Mesenchymal stem cell (in vitro differentiated cells and primary cell): ENCODE measurements at regions not wholly inside any gene's neighbourhood (a gene's known extent, or its start where the extent isn't known, plus 50 kb on each side); places are given as distances from the start of the nearest gene placed in this dataset.
A peak's percentile ranks its signal among the peaks of the same experiment; 100 is the strongest.

Experiments
- DNase-seq: peaks from one replicate; pipeline ENCODE4 v3.0.0-alpha.2; 2013
- H2AFZ ChIP-seq: one replicate; pipeline ENCODE4 v1.6.1; 2013; ENCODE audit warnings: low read depth, mild to moderate bottlenecking, control low read depth, inconsistent platforms, low read length, moderate library complexity
- H2AK5ac ChIP-seq: 2 replicates; pipeline ENCODE4 v1.6.1; 2013; ENCODE audit warnings: low read length, moderate library complexity, mild to moderate bottlenecking, inconsistent platforms; ENCODE audit not compliant: severe bottlenecking
- H2BK120ac ChIP-seq: one replicate; pipeline ENCODE4 v1.6.1; 2013; ENCODE audit warnings: low read depth, mild to moderate bottlenecking, inconsistent platforms, low read length, moderate library complexity
- H2BK12ac ChIP-seq, 2 experiments: one replicate each; pipeline ENCODE4 v1.6.1; 2013; ENCODE audit warnings: inconsistent platforms in 2 of 2, low read length in 2 of 2, mild to moderate bottlenecking in 2 of 2, moderate library complexity in 2 of 2, control low read depth in 1 of 2
- H2BK15ac ChIP-seq: one replicate; pipeline ENCODE4 v1.6.1; 2013; ENCODE audit warnings: mild to moderate bottlenecking, low read depth, inconsistent platforms; ENCODE audit not compliant: poor library complexity, severe bottlenecking
- H2BK5ac ChIP-seq: 2 replicates; pipeline ENCODE4 v1.6.1; 2013; ENCODE audit warnings: low read depth, mild to moderate bottlenecking, low read length, control low read depth, inconsistent platforms; ENCODE audit not compliant: poor library complexity, severe bottlenecking
- H3K14ac ChIP-seq, 2 experiments: one replicate each; pipeline ENCODE4 v1.6.1; 2013; ENCODE audit warnings: inconsistent platforms in 2 of 2, low read length in 2 of 2, control low read depth in 1 of 2, mild to moderate bottlenecking in 1 of 2, moderate library complexity in 1 of 2
- H3K18ac ChIP-seq, 2 experiments: one replicate each; pipeline ENCODE4 v1.6.1; 2013; ENCODE audit warnings: inconsistent platforms in 2 of 2, low read length in 2 of 2, control low read depth in 1 of 2, low read depth in 1 of 2, mild to moderate bottlenecking in 1 of 2
- H3K23ac ChIP-seq, 2 experiments: one replicate each; pipeline ENCODE4 v1.6.1; 2013; ENCODE audit warnings: inconsistent platforms in 2 of 2, low read length in 2 of 2, mild to moderate bottlenecking in 2 of 2, moderate library complexity in 2 of 2, control low read depth in 1 of 2
- H3K27ac ChIP-seq: 2 replicates; pipeline ENCODE4 v1.5.1; 2013; ENCODE audit warnings: mild to moderate bottlenecking, moderate library complexity, low read length, control low read depth, inconsistent platforms; ENCODE audit not compliant: poor library complexity, severe bottlenecking
- H3K27me3 ChIP-seq, 2 experiments: 2 replicates each; pipeline versions ENCODE4 v1.6.1 to v1.7.0; 2013; ENCODE audit warnings: low read length in 2 of 2, mild to moderate bottlenecking in 2 of 2, moderate library complexity in 2 of 2, control low read depth in 1 of 2, inconsistent platforms in 1 of 2; ENCODE audit not compliant: control insufficient read depth in 1 of 2, insufficient read depth in 1 of 2
- H3K36me3 ChIP-seq, 2 experiments: 2 replicates each; pipeline versions ENCODE4 v1.6.1 to v1.7.0; 2013; ENCODE audit warnings: low read length in 2 of 2, control low read depth in 1 of 2, inconsistent platforms in 1 of 2, low read depth in 1 of 2, mild to moderate bottlenecking in 1 of 2; ENCODE audit not compliant: insufficient read depth in 2 of 2, control insufficient read depth in 1 of 2
- H3K4ac ChIP-seq, 2 experiments: one replicate each; pipeline ENCODE4 v1.6.1; 2013; ENCODE audit warnings: inconsistent platforms in 2 of 2, low read length in 2 of 2, mild to moderate bottlenecking in 2 of 2, moderate library complexity in 2 of 2, control low read depth in 1 of 2, low read depth in 1 of 2
- H3K4me1 ChIP-seq: 2 replicates; pipeline ENCODE4 v1.6.1; 2013; ENCODE audit warnings: low read depth, low read length, control low read depth; ENCODE audit not compliant: control insufficient read depth, insufficient read depth
- H3K4me2 ChIP-seq: 2 replicates; pipeline ENCODE4 v1.6.1; 2013; ENCODE audit warnings: low read length, mild to moderate bottlenecking, inconsistent platforms; ENCODE audit not compliant: poor library complexity, severe bottlenecking
- H3K4me3 ChIP-seq, 2 experiments: 2 replicates each; pipeline versions ENCODE4 v1.5.1 to v1.7.0; 2013; ENCODE audit warnings: low read length in 2 of 2, mild to moderate bottlenecking in 2 of 2, control low read depth in 1 of 2, low read depth in 1 of 2; ENCODE audit not compliant: insufficient read depth in 1 of 2
- H3K79me1 ChIP-seq: replicated peaks from 2 replicates; pipeline ENCODE4 v1.6.1; 2013; ENCODE audit warnings: mild to moderate bottlenecking, control low read depth, low read length, inconsistent platforms; ENCODE audit not compliant: poor library complexity, severe bottlenecking
- H3K9ac ChIP-seq: 2 replicates; pipeline ENCODE4 v1.7.0; 2013; ENCODE audit warnings: mild to moderate bottlenecking, low read length, moderate library complexity
- H3K9me3 ChIP-seq: 2 replicates; pipeline ENCODE4 v1.7.0; 2013; ENCODE audit warnings: mild to moderate bottlenecking, low read length; ENCODE audit not compliant: control insufficient read depth
- H4K8ac ChIP-seq: one replicate; pipeline ENCODE4 v1.6.1; 2013; ENCODE audit warnings: inconsistent platforms, mild to moderate bottlenecking, low read length, moderate library complexity
- H4K91ac ChIP-seq: one replicate; pipeline ENCODE4 v1.6.1; 2013; ENCODE audit warnings: mild to moderate bottlenecking, low read length, inconsistent platforms
- WGBS: methylation state at CpG from one replicate; pipeline ENCODE4 v1.1.7; 2013; ENCODE audit warnings: mixed read lengths; 5-methylcytosine and 5-hydroxymethylcytosine counted together

DNA sequence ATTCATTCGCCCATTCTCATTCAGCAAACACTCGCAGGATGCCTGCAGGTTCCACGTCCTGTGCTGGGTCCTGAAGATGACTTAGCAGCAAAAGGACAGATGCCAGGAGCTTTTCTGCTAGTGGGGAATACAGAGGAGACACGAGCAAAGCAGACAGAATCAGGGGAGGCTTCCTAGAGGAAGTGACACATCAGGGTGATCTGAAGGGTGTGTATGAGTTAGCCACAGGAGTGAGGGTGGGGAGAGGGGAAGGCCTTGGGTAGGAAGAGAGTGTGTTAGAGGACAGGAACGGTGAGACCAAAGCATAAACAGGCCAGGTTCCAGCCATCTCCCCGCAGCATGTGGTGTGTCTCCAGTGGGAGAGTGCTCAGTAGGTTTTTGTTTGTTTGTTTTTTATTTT, 73.4 kb upstream of the GTSF1L start:
- H2AFZ ChIP-seq = no peak overlapping the region
- no peaks in the 10 kb centered on the region for H3K79me1 ChIP-seq
- peaks cover 21 to 36% of the 10 kb centered on the region in 2 experiments for H3K27me3 ChIP-seq
- no peak overlapping the region for H3K14ac ChIP-seq
- no peak overlapping the region for H2BK120ac ChIP-seq
- no peak overlapping the region for H3K9ac ChIP-seq
- 74% methylated on average over 6 of the region's 6 CpGs for WGBS
- no peaks in the 10 kb centered on the region for H3K36me3 ChIP-seq
- no peak overlapping the region for H3K4me2 ChIP-seq
- H2AK5ac ChIP-seq = no peak overlapping the region
- no peak overlapping the region for H2BK12ac ChIP-seq
- H3K27ac ChIP-seq = no peak overlapping the region
- no peak overlapping the region for H4K8ac ChIP-seq
- no peak overlapping the region for H4K91ac ChIP-seq
- no peak for DNase-seq
- H3K4me1 ChIP-seq = no peaks in the 10 kb centered on the region
- no peak overlapping the region for H3K4ac ChIP-seq
- no peak overlapping the region for H3K23ac ChIP-seq
- H2BK5ac ChIP-seq = no peak overlapping the region
- no peak overlapping the region for H3K4me3 ChIP-seq
- H2BK15ac ChIP-seq = no peak overlapping the region
- peaks cover 23% of the 10 kb centered on the region for H3K9me3 ChIP-seq
- no peak overlapping the region for H3K18ac ChIP-seq

DNA sequence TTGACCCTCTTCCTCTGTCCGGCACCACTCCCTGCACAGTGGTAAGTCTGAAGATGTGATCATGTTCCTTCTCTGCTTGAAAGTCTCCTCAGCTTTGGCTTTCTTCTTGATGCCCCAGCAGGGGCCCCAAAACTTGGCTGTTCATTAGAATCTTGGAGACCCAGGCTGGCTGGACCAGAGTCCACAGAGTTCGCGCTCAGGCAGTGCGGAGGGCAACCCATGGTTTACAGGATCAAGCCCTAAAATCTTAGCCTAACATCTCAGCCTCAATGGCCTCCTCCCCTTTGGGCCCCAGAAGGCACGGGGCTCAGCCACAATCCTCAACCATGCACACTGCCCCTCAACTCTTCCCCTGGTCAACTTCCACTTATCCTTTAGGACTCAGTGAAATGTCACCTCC, 72.9 kb upstream of the GTSF1L start:
- Histone ChIP-seq H4K8ac (no peak overlapping the region), H3K27ac (no peak overlapping the region), H4K91ac (no peak overlapping the region), H3K4me1 (no peaks in the 10 kb centered on the region), H2BK5ac (no peak overlapping the region), H3K9me3 (peaks cover 21% of the 10 kb centered on the region), H3K27me3 (peaks cover 21 to 40% of the 10 kb centered on the region in 2 experiments), H3K4me2 (no peak overlapping the region), H2AK5ac (no peak overlapping the region), H3K79me1 (no peaks in the 10 kb centered on the region), H3K4me3 (no peak overlapping the region), H2AFZ (no peak overlapping the region), H3K23ac (no peak overlapping the region), H3K4ac (no peak overlapping the region), H3K9ac (no peak overlapping the region), H3K36me3 (no peaks in the 10 kb centered on the region), H2BK12ac (no peak overlapping the region), H2BK120ac (no peak overlapping the region), H3K14ac (peak overlapping the region in 1 of 2 experiments; percentile 64), H2BK15ac (no peak overlapping the region), H3K18ac (no peak overlapping the region)
- DNase-seq = no peak
- 93% methylated on average over 5 of the region's 5 CpGs for WGBS

DNA sequence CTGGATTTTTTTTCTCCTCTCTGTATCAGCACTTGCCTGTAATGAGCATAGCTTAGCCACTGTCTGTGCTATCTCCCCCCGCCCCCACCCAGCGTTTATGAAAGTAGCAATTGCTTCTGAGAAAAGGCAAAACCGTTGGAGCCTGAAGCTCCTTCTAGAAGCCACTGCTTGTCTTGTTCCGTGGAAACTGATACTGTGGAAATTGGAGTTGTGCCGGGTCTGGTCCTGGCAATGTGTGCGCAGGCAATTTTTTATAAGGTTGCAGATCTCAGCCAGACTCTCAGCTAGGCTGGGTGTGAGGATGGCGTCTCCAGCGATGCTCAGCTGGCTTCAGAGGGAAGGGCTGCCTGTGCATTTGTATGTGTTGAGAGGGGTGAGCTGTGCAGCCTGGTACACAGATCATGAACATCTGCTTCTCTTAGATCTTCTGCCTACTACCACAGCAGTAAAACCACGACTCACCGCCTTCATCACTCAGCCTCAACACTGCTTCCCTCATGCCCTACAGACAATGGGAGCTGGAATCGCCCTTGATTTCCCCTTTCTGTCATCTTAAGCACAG, 72.4 kb upstream of the GTSF1L start:
- H3K4me1 ChIP-seq = no peaks in the 10 kb centered on the region
- WGBS = 86% methylated on average over 11 of the region's 11 CpGs

DNA sequence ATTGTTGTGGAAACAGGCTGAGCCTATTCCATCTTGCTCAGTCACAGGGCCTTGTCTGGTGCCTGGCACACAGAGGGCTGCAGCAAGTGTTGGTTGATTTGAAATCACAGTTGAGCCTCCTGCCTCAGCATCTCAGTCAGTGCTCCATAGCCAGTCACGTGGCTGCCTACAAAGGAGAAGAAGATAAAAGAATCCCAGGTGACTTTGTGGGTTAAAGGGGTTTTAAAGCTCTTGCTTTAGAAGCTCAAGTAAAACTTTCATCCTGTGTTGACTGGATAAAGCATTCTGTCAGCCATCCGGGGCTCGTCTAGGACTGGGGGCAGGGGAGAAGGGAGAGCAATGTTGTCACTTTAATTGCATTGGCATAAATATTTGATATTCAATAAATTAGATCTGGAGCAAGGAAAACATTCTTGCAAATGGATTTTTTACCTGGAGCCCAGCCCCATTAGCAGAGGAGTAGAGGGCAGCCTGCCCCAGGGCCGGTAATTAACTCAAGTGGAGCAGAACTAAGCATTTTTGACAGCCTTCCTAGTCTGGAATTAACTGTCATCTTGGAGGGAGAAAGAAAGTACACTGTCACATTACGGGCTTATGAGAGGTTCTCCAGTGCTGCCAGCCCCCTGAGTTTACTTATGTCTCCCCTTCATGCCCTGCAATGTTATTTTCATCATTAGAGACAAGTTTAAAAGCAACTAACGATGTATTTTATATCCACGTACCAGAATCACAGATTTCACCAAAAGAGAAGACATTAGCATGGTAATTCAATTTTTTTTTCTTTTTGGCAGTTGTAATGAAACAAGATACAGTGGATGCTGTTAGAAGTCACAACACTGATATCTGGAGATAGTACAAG, 71.7 kb upstream of the GTSF1L start:
- H2AFZ ChIP-seq = no peak overlapping the region
- 74% methylated on average over 5 of the region's 7 CpGs for WGBS
- no peaks in the 10 kb centered on the region for H3K79me1 ChIP-seq
- H3K27me3 ChIP-seq = peaks cover 21 to 44% of the 10 kb centered on the region in 2 experiments
- H3K14ac ChIP-seq = no peak overlapping the region
- H3K4me2 ChIP-seq = no peak overlapping the region
- no peak overlapping the region for H2BK120ac ChIP-seq
- no peak for DNase-seq
- H3K18ac ChIP-seq = no peak overlapping the region
- H4K8ac ChIP-seq = no peak overlapping the region
- no peak overlapping the region for H3K9ac ChIP-seq
- H3K36me3 ChIP-seq = no peaks in the 10 kb centered on the region
- H2BK5ac ChIP-seq = no peak overlapping the region
- H3K4me3 ChIP-seq = no peak overlapping the region
- H3K4me1 ChIP-seq = no peaks in the 10 kb centered on the region
- no peak overlapping the region for H2BK15ac ChIP-seq
- H2AK5ac ChIP-seq = no peak overlapping the region
- H3K27ac ChIP-seq = no peak overlapping the region
- no peak overlapping the region for H2BK12ac ChIP-seq
- no peak overlapping the region for H3K4ac ChIP-seq
- H3K23ac ChIP-seq = no peak overlapping the region
- no peak overlapping the region for H4K91ac ChIP-seq
- H3K9me3 ChIP-seq = peaks cover 14% of the 10 kb centered on the region

More for the DNA sequence above, 72.4 kb upstream of the GTSF1L start:
- H2BK15ac ChIP-seq = no peak overlapping the region
- no peak overlapping the region for H3K4me3 ChIP-seq
- H3K9ac ChIP-seq = no peak overlapping the region
- H3K36me3 ChIP-seq = no peaks in the 10 kb centered on the region
- no peak overlapping the region for H2BK120ac ChIP-seq
- no peak overlapping the region for H3K4me2 ChIP-seq
- no peaks in the 10 kb centered on the region for H3K79me1 ChIP-seq
- no peak overlapping the region for H3K18ac ChIP-seq
- peak; percentile 7 for DNase-seq
- H4K91ac ChIP-seq = no peak overlapping the region
- no peak overlapping the region for H4K8ac ChIP-seq
- H3K4ac ChIP-seq = no peak overlapping the region
- no peak overlapping the region for H2BK12ac ChIP-seq
- peaks cover 21 to 42% of the 10 kb centered on the region in 2 experiments for H3K27me3 ChIP-seq
- H3K14ac ChIP-seq = peak overlapping the region in 1 of 2 experiments; percentile 64
- no peak overlapping the region for H3K27ac ChIP-seq
- H2AFZ ChIP-seq = no peak overlapping the region
- H2BK5ac ChIP-seq = no peak overlapping the region
- no peak overlapping the region for H2AK5ac ChIP-seq
- H3K9me3 ChIP-seq = peaks cover 16% of the 10 kb centered on the region
- no peak overlapping the region for H3K23ac ChIP-seq
